ENCODE measurements at regions not wholly inside any gene's neighbourhood (a gene's known extent, or its start where the extent isn't known, plus 50 kb on each side); places are given as distances from the start of the nearest gene placed in this dataset.
"Not testable (repeated sequence)": the region's sequence is repeated elsewhere in the genome, so short reads cannot be mapped to it uniquely, and the experiment has no call there.

- DNase-seq (ENCODE audit: low spot score), result no peak
These were observed 208.7 kb downstream of the SOX2 start for GRCh38 chr3:181920409-181920808.

GRCh38 chr3:181921220-181921619, 209.5 kb downstream of the SOX2 start:
- DNase-seq (ENCODE audit: low spot score), result no peak

- DNase-seq (ENCODE audit: low spot score), result not testable (repeated sequence)
These were observed 214.1 kb downstream of the SOX2 start for GRCh38 chr3:181925841-181926240.

- no peak for DNase-seq (ENCODE audit: low spot score)
These were observed 217.8 kb downstream of the SOX2 start for GRCh38 chr3:181929501-181929900.

GRCh38 chr3:181930105-181930504, 218.4 kb downstream of the SOX2 start:
- no peak for DNase-seq (ENCODE audit: low spot score)

GRCh38 chr3:181932039-181932438, 220.3 kb downstream of the SOX2 start:
- DNase-seq (ENCODE audit: low spot score), result no peak

- no peak for DNase-seq (ENCODE audit: low spot score)
These were observed 221.4 kb downstream of the SOX2 start for GRCh38 chr3:181933052-181933618.

GRCh38 chr3:181935915-181936314, 224.2 kb downstream of the SOX2 start:
- DNase-seq (ENCODE audit: low spot score), result no peak

- no peak for DNase-seq (ENCODE audit: low spot score)
These were observed 225.0 kb downstream of the SOX2 start for GRCh38 chr3:181936774-181937173.

GRCh38 chr3:181938580-181938979, 226.9 kb downstream of the SOX2 start:
- not testable (repeated sequence) for DNase-seq (ENCODE audit: low spot score)

GRCh38 chr3:181940703-181941102, 229.0 kb downstream of the SOX2 start:
- DNase-seq (ENCODE audit: low spot score), result no peak

- no peak for DNase-seq (ENCODE audit: low spot score)
These were observed 229.5 kb downstream of the SOX2 start for GRCh38 chr3:181941250-181941649.

- no peak for DNase-seq (ENCODE audit: low spot score)
These were observed 231.6 kb downstream of the SOX2 start for GRCh38 chr3:181943285-181943684.

GRCh38 chr3:181947606-181948005, 235.9 kb downstream of the SOX2 start:
- no peak for DNase-seq (ENCODE audit: low spot score)

GRCh38 chr3:181948286-181948685, 236.6 kb downstream of the SOX2 start:
- DNase-seq (ENCODE audit: low spot score), result no peak

GRCh38 chr3:181952221-181952620, 240.5 kb downstream of the SOX2 start:
- DNase-seq (ENCODE audit: low spot score), result no peak

- DNase-seq (ENCODE audit: low spot score), result no peak
These were observed 241.2 kb downstream of the SOX2 start for GRCh38 chr3:181952929-181953328.

- no peak for DNase-seq (ENCODE audit: low spot score)
These were observed 243.8 kb downstream of the SOX2 start for GRCh38 chr3:181955566-181955965.

GRCh38 chr3:181956122-181956521, 244.4 kb downstream of the SOX2 start:
- no peak for DNase-seq (ENCODE audit: low spot score)

- no peak for DNase-seq (ENCODE audit: low spot score)
These were observed 254.7 kb downstream of the SOX2 start for GRCh38 chr3:181966393-181966792.

GRCh38 chr3:181969925-181970324, 258.2 kb downstream of the SOX2 start:
- no peak for DNase-seq (ENCODE audit: low spot score)

- DNase-seq (ENCODE audit: low spot score), result no peak
These were observed 259.7 kb downstream of the SOX2 start for GRCh38 chr3:181971424-181971823.

- DNase-seq (ENCODE audit: low spot score), result no peak
These were observed 262.5 kb downstream of the SOX2 start for GRCh38 chr3:181974198-181974597.

GRCh38 chr3:181976526-181976925, 264.8 kb downstream of the SOX2 start:
- DNase-seq (ENCODE audit: low spot score), result no peak

- DNase-seq (ENCODE audit: low spot score), result no peak
These were observed 273.7 kb downstream of the SOX2 start for GRCh38 chr3:181985386-181985785.

Measured in HuH-7.5 (cell line).